ENCODE measurements at regions not wholly inside any gene's neighbourhood (a gene's known extent, or its start where the extent isn't known, plus 50 kb on each side); places are given as distances from the start of the nearest gene placed in this dataset.
"Not testable (repeated sequence)": the region's sequence is repeated elsewhere in the genome, so short reads cannot be mapped to it uniquely, and the experiment has no call there.

DNA sequence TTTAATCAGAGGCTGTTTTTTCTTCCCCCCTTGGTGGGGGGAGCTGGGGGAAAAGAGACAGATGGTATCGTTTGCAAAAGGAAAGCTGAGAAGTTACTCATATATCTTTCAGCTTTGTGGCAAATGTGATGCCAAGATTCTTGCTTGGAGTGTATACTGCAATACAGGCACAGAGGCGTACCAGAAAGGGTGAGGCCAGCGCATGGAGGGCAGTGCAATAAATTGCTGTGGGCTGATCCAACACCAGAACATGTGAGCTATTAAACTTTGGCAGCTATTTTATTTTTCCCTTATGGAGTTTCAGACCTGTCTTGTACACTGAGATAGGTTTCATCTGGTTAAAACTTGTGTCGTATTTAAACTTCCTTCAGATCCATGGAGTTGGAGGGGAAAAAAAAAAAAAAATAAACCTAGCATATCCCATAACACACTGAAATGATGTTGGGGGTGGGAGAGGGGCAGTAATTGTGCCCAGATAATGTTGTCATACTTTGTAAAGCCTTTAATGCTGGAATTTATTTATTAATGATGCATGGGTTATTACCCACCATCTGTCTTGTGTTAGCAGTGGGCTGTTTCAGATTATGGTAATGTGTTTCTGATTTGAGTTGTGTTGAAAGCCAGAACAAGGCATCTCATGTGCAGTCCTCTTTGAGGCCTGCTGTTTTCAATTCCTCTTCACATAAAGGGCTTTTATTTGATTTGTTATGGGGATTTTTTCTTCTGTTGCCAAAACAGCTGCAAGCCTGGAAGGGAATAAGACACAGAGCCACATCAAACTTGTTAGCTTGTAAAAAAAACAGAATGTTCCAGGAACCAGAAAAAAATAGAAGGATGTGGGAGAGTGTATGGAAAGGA, 891.3 kb downstream of the TLE1 start:
- no peak for DNase-seq (ENCODE audit: low read depth in 2 of 3, low spot score in 2 of 3)

DNA sequence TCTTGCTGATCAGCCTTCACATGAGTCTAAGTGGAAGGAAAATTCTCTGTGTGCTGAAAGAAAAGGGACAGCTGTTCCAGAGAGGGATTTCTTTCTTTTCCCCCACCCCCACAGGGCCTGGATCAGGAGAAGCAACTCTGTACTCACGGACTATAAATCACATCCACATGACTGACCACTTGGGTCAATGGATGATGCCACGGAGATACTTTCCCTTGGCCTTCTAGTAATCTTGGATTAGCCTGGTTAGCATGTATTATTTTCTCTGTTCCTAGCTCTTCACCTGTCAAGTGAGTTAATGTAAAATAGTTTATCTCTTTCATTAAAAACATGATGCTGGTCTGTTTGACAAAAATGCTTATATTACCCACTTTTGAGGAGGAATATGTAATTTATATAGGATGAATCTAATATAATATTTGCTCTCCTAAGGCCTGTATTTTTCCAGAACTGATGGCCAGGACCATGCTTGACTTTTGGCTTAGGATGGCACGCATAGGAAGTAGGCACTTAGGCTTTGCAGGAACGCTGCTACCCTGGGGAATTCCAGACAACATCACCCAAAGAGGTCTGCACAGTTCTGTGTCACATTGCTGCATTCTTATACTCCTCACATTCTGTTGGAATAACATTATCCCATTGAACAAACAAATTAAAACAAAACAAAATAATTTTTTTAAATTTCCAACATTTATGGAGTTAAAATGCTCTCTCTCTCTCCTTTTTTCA, 892.1 kb downstream of the TLE1 start:
- no peak for DNase-seq (ENCODE audit: low read depth in 2 of 3, low spot score in 2 of 3)

DNA sequence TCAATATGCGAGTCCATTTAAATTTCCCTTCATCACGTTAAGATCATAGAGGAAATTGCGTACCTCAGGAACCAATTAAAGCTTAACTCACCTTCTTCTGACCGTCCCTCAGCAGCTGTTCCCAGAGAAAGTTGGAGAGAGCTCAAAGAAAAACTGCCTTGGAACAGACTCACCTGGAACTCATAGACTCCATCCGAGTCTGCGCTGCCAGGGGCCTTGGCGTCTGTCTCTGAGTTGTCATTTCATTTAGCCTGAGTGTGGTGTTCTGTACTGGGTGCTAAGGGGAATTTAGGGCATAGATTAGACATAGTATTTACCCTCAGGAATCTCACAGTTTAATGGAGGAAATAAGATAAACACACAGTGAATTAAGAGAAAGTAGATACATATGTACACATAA, 892.7 kb downstream of the TLE1 start:
- no peak for DNase-seq (ENCODE audit: low read depth in 2 of 3, low spot score in 2 of 3)

DNA sequence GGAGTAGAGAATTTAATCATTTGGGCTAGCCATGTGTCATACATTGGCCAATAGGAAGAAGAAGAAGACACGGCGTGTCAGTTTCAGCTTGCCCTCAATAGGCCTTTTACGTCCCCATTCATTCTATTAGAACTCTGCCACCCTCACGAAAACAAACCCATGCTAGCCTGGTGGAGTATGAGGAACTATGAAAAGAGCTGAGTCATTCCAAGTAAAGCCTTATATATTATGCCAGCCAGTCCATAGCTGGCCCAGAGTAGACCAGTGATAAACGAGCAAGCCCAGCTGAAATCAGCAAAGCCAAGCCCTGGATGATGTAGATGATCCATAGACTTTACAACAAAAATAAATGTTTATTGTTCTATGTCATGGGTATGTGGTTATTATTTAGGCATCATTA, 895.1 kb downstream of the TLE1 start:
- DNase-seq (ENCODE audit: low read depth in 2 of 3, low spot score in 2 of 3): peak in 1 of 3 donors; percentile 13

DNA sequence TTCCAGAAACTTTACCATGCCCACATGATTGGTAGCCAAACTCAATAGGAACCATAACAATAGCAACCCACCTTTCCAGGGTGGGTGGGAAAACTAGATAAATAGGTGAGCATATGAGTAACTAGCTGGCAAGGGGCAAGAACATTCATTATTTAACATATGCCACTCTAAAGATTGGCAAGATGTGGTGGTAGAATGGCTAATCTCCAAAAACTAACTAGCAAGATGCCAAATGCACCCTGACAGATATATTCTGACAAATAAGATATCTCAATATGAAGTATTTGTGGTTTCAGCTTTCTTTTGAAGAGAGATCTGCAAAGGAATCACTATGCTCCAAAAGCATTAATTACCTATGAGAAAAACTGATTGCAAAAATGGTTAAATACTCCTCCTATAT, 895.6 kb downstream of the TLE1 start:
- no peak for DNase-seq (ENCODE audit: low read depth in 2 of 3, low spot score in 2 of 3)

DNA sequence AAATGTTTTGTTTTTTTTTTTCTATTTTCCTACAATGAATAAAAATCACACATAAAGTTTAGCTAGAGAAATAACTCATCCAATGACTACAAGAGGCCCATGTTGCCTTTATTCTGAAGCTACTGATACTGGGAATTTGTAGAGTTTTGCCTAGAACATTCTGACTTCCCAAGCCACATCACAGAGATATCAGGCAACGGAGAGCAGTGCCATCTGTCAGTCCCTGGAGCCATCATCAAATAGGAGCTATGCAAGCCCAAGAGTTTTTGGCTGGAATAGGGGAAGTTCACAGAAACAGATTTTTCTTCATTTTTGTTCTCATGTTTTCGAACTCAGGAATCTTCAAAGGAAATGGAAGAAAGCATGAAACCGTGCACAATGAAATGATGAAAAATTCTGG, 896.6 kb downstream of the TLE1 start:
- DNase-seq (ENCODE audit: low read depth in 2 of 3, low spot score in 2 of 3): no peak

DNA sequence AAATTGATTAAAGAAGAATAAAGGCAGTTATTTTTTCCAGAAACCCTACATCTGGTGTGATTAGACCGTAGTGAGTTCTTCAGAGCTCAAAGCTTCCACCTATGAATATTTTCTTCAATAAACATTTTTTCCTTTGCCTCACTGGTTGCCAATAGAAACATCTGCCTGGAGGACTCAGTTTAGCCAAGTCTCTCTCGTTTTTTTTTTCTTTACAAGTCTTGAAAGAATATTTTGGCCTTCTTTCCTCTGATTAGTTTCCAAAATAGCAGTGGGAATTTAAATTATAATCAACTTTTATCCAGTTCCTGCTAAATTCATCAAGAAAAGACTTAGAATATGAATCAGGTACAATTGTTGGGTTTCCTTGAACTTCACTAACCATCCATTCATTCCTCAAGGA, 897.5 kb downstream of the TLE1 start:
- no peak for DNase-seq (ENCODE audit: low read depth in 2 of 3, low spot score in 2 of 3)

DNA sequence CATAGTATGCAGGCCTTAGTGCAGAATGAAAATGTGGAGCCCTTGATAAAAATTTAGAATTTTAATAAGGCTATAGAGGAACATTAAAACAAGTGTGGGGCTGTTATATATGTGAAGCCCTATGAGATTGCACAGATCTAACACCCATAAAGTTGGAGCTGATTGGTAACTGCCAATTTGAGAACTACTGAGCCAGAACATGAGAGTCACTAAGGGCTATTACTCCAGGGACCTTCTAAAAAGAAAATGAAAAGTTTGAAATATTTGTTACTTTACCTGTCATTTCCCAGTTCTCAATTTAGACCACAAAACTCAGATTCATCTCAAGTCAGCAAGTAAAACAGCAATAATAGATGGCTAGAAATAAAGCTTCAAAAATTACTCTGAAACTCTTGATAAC, 898.6 kb downstream of the TLE1 start:
- no peak for DNase-seq (ENCODE audit: low read depth in 2 of 3, low spot score in 2 of 3)

DNA sequence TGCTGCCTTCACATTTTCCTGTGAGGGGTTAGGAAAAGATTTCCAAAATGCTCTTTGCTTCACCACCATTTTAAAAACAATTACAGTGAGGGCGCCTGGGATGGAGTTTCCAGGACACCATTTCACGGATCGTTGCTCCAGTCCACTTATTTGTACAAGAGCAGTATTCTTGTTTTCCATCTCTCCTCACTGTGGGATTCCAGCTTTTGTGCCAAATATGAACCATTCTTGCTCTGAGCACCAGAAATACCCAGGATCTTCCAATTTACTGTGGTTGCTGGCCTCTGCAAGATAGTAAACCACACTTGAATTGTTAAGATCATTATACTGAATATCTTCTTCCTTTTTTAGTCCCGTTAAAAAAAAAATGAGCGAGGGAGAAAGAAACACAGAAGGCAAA, 899.5 kb downstream of the TLE1 start:
- no peak for DNase-seq (ENCODE audit: low read depth in 2 of 3, low spot score in 2 of 3)

DNA sequence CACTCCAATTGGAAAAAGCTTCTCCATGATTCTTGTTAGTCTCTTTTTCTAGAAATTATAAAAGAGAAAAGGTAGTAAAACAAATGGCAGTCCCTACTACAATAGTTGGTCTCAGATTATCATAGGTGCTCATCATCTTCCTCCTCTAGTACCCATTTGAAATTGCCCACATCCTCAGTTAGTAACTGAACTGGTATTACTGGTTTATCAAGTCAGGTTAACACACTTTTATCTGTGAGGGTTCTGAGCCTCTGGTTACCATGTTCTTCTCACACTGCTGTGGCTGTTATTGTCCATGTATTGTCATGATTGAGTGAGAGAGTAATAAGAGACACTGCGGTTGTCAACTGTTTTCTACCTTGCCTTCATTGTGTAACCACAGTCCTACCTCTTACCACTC, 901.7 kb downstream of the TLE1 start:
- DNase-seq (ENCODE audit: low read depth in 2 of 3, low spot score in 2 of 3): no peak

DNA sequence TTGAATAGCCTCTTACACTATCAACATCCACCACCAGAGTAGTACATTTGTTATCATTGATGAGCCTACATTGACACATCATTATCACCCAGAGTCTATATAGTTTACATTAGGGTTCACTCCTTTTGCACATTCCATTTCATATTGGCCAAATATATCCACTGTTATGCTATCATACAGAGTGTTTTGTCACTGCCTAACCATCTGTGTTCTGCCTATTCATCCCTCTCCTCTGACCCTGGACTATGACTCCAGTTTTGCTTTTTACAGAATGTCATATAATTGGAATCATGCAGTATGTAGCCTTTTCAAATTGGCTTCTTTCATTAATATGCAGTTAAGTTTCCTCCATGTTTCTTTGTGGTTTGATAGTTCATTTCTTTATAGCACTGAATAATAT, 904.7 kb downstream of the TLE1 start:
- DNase-seq (ENCODE audit: low read depth in 2 of 3, low spot score in 2 of 3): no peak

DNA sequence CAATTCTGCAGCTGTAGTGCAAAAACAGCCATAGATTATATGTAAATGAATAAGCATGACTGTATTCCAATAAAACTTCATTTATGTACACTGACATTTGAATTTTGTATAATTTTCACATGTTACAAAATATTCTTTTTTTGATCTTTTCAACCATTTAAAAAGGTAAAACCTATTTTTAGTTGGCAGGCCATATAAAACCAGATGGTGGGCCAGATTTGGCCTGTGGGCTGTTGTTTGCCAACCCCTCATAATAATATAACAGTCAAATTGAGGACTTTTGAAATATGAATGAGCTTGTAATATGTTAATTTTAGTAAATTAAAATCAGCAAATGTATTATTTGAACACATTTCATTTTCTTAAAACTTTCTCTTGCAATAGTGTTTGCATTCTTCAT, 913.4 kb downstream of the TLE1 start:
- DNase-seq (ENCODE audit: low read depth in 2 of 3, low spot score in 2 of 3): no peak

DNA sequence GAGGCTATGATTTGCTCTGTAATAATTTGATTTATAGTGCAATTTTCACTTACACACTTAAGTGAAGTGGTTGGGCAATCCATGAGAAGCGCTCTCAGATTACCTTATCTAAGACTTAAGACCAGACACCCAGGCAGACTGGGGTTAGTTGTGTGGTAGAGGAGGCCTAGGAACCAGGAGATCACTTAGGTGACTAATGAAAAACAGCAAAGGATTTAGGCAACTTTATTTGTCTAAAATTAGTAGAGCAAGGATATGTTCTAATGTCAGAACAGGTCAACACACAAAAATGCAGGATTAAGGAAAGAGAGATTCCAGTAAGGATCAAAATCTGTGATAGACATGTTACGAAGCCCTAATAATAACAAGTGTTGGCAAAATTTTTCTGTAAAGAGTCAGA, 913.8 kb downstream of the TLE1 start:
- no peak for DNase-seq (ENCODE audit: low read depth in 2 of 3, low spot score in 2 of 3)

DNA sequence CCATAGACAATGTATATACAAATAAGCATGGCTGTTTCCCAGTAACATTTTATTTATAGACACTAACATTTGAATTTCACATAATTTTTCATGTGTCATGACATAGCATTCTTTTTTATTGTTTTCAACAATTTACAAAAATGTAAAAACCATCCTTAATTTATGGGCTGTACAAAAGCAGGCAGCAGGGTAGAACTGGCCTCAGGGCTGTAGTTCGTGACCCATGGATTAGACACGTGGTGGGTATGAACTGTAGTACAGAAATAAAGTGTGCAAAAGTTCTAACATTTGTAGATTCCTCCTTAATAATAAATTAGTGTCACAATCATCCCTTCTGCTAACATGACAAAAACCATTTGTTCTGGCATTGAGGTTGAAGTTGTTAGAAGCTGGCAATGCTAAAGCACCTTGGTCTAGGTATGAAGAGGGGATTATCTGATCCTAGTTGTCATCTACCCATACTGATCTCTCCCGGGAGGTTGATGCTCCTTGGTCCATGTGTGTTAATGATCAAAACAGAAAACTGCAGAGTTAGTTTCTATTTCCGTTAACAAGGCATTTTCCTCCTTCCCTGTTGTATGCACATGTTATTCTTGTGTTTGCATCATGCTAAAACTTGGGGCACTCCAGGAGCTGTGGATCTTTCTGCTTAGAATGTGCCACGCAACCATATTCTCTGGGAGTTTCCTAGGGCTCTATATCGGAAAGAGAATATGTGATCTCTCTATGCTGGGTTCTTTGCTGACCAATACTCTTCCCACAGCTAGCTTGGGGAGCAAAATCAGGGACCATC, 917.6 kb downstream of the TLE1 start:
- DNase-seq (ENCODE audit: low read depth in 2 of 3, low spot score in 2 of 3): no peak

DNA sequence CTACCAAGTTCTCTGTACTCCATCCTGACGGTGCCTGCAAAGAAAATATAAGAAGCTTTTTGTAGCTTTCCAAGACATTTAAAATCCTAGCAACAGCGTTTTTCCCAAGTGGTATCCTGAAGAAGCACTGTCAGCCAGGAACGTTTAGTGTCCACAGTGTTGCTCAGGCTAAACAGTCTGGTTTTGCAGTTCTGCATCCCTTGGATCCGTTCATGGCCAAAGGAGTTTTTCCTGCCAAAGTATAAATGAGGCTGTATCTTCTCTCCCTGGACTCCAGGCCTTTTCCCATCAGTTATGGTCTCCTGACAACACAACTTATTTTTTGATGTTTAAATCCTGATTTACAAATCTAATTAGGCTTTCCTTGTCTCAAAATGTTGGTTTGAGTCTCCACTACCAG, 925.8 kb downstream of the TLE1 start:
- no peak for DNase-seq (ENCODE audit: low read depth in 2 of 3, low spot score in 2 of 3)

DNA sequence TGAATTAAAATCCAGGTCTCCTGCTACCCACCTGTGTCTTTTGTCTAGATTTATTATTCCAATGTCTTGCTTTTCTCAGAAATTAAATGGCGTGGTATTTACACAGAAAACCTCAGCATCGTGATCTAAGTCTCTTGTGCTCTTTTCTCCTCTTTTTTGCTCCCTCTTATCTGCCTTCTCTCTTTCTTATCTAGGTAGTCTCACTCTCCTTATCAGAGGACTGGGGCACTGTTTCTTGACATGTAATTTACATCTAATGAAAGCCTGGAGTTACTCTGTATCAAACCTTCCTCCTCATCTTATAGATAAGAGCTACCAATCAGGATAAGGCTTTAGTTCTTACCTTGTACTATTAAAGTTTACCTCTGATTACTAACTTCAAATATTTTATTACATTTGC, 933.8 kb downstream of the TLE1 start:
- DNase-seq (ENCODE audit: low read depth in 2 of 3, low spot score in 2 of 3): no peak

DNA sequence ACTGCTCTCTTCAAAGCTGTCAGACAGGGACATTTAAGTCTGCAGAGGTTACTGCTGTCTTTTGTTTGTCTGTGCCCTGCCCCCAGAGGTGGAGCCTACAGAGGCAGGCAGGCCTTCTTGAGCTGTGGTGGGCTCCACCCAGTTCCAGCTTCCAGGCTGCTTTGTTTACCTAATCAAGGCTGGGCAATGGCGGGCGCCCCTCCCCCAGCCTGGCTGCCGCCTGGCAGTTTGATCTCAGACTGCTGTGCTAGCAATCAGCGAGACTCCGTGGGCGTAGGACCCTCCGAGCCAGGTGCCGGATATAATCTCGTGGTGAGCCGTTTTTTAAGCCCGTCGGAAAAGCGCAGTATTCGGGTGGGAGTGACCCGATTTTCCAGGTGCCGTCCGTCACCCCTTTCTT, 942.3 kb downstream of the TLE1 start:
- not testable (repeated sequence) for DNase-seq (ENCODE audit: low read depth in 2 of 3, low spot score in 2 of 3)

DNA sequence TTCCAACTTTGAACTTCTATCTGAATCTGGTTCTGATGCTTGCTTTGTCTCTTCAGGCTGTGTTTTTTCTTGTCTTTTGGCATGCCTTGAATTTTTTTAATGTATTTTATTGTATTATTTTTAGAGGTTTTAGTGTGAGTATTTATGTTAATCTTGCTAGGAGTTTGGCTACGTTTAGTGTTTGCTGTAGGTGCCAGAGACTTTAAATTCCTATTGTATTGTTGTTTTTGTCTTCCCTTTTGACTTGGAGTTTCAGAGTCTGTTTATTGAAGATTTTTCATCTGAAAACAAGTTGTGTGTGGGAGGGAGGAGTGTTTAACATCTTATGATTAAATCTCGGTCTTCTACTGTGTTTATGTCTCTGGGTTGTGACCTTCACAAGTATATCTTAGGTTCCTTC, 956.8 kb downstream of the TLE1 start:
- no peak for DNase-seq (ENCODE audit: low read depth in 2 of 3, low spot score in 2 of 3)

DNA sequence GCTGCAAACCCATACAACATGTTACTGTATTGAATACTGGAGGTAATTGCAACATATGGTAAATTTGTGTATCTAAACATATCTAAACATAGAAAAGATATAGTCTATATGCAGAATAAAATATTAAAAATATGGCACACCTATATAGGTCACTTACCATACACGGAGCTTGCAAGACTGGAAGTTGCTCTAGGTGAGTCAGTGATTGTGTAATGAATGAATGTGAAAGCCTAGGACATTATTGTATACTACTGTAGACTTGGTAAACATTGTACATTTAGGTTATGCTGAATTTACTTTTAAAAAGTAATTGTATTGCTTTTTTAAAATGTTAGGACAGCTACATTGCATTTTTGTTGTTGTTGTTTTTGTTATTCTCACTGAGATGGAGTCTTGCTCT, 968.8 kb downstream of the TLE1 start:
- no peak for DNase-seq (ENCODE audit: low read depth in 2 of 3, low spot score in 2 of 3)

DNA sequence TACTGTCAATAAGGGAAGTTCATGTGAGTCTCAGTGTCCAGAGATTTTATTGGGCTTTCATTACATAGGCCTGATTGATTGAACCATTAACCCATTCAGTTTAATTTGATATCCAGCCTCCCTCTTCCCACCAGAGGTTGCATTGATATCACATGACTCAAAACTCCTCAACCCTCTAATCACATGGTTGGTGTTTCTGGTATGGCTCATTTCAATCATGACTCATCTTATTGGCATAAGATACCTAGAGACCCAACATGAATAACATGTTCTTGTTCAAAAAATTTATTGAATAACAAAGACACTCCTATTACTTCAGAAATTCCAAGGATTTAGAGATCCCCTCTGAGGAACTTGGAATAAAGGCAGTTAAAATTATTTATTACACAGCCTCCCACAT, 982.2 kb downstream of the TLE1 start:
- no peak for DNase-seq (ENCODE audit: low read depth in 2 of 3, low spot score in 2 of 3)

DNA sequence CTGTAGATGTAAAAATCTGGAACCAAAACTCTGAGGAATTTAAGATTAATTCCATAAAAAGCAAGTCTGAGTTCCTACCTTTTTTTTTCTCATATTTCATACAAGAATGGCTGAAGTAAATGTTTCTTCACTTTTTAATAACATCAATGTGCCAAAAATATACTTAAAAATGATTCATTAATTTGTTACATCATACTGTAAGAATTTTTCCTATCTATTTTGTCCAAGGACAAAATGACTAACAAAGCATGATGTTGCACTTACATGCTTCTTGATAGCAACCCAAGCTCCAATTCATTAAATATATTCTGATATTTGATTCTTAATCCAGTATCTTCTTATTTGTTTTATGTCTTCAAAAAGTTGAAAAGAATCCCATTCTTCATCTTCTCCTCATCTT, 988.3 kb downstream of the TLE1 start:
- no peak for DNase-seq (ENCODE audit: low read depth in 2 of 3, low spot score in 2 of 3)
